ENCODE measurements at regions not wholly inside any gene's neighbourhood (a gene's known extent, or its start where the extent isn't known, plus 50 kb on each side); places are given as distances from the start of the nearest gene placed in this dataset.
"Not testable (repeated sequence)": the region's sequence is repeated elsewhere in the genome, so short reads cannot be mapped to it uniquely, and the experiment has no call there.

DNA sequence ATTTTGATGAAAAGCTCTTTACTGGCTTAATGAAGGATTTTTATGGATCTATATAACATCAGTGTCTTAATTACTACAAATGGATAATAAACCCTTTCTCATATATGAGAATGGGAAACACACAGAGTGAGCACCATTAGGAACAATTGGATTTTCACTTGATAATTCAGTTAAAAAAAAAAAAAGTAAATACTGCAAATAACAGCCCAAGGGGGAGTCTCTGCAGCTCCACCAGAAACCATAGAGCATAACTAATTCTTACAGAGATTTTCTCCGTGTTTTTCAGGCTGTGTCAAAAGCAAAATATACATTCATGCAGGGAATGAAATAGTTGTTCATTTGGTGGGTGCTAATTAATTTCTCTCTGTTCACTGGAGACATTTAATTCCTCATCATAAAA is 125.3 kb downstream of the EBLN2 start:
- no peak for DNase-seq

DNA sequence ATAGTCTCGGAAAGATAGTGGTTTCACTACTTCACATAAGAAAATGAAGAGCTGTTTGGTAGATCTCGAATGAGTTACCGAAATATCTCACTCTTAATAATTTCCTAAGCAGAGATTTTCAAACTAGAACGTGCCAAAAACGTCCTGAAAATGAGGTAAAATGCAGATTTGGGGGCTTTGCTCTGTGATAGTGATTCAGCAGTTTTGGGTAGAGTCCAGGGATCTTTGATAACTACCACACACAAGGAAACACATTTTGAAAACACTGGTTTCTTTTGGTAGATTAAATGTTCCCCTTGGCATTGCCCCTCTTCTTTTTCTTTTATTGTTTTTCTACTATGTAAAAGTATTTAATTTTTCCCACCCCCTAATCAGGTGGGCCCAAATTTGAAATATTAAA is 125.9 kb downstream of the EBLN2 start:
- no peak for DNase-seq

DNA sequence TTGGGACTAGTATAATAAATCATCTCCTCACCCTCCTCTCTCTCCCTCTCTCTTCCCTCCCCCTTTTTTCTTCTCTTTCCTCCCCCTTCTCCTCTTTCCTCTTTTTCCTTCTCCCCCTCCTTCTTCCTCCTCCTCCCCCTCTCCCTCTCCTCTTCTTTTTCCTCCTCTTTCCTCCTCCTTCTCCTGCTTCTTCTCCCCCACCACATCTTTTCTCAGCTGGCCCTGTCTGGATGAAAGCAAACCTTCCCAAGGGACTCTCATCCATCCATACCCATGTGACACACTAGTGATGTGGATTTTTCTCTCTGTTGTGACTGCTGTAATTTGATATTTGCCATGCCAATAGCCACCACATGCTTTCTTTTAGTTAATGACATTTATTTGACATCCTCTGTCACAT is 127.2 kb downstream of the EBLN2 start:
- no peak for DNase-seq

DNA sequence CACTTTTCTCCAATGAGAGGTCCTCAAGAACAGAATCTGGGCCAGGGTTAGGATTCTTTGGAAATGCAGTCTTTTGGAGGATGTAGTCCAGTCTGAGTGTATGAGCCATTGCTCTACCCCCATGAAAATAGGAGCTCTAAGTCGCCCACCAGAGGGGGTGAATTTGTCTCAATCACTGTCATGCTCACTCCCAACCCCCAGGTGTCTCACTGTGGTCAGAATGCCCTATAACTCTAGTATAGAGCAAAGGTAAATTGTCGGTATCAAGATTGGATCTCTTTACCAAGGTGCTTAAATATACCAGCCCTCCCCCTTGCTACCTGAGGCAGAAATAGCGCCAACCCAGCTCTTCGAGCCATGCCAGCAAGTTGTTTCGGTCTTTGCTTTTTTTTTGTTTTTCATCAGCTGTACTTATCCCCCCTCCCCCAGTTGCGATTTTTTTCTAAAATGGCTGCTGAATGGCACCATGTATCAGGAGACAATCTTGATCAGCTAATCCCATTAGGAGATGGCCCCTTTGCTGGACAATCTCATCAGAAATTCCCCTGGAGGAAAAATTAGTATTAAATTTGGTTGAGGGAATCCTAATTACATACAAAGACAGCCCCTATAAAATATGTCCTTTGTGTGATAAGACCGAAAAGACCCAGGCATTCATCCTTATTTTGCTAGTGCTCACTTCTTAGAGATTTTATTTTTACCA is 130.7 kb downstream of the EBLN2 start:
- DNase-seq: peak; percentile 3

DNA sequence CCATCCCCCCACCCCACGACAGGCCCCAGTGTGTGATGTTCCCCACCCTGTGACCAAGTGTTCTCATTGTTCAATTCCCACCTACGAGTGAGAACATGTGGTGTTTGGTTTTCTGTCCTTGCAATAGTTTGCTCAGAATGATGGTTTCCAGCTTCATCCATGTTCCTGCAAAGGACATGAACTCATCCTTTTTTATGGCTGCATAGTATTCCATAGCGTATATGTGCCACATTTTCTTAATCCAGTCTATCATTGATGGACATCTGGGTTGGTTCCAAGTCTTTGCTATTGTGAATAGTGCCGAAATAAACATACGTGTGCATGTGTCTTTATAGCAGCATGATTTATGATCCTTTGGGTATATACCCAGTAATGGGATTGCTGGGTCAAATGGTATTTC is 132.5 kb downstream of the EBLN2 start:
- DNase-seq: not testable (repeated sequence)

DNA sequence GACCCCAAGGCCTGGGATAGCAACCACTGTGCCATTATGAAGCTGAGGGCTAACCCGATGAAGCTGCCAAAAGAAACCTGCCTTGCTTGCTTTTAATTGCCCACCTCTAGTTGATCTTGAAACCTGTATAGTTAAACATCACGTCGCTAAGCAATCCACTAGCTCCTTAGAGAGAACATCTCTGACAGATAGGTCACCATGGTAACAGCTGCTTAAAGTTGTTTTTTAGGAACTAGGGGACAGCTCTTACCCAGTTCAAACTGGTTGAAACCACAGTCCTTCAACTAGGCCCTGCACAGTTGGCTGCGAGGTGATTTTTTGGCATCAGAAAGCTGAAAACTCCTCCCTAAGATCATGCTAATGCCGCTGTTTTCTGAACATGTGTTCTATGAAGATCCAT is 135.7 kb downstream of the EBLN2 start:
- DNase-seq: no peak

DNA sequence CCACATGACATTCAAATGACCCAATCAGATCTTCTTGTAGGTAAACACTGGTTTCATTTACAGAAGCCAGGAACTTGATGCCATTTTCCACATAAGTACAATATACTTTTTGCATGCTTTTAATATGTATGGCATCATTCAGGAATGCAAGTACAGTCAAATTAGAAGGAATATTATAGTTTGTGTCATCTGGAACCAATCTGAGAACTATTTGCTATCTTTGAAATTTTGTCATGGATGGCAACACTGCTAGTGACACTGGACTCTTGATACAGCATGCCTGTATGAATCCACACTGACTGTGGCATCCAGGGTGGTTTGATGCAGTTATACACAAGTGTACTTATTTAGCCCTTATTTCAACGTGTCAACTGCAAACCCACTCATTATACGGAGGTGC is 141.6 kb downstream of the EBLN2 start:
- DNase-seq: no peak

DNA sequence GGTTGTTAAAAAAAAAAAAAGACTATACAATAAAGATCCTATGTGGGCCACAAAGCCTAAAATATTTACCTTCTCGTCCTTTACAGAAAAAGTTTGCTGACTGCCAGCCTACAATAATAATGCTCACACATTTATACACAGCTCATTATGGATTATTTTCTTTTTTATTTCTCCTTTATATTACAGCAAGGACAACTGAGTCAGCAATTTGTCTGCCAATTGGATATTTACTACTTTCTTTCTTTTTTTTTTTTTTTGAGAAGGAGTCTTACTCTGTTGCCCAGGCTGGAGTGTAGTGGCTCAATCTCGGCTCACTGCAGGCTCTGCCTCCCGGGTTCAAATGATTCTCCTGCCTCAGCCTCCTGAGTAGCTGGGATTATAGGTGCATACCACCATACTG is 142.2 kb downstream of the EBLN2 start:
- DNase-seq: no peak

DNA sequence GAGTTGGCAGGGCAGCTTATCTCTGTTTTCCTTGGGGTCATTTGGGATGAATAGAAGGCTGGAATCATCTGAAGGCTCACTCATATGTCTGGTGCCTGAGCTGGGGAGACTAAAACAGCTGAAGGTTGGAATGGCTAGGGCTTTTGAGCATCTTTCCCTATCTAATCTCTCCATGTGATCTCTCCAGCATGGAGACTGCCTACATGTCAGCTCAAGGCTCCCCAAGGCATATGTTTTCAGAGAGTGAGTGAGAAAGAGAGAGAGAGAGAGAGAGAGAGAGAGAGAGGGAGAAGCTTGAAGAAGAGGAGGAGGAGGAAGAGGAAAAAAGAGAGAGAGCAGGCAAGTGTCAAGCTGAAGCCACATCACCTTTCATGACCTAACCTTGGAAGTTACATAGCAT is 143.4 kb downstream of the EBLN2 start:
- no peak for DNase-seq

DNA sequence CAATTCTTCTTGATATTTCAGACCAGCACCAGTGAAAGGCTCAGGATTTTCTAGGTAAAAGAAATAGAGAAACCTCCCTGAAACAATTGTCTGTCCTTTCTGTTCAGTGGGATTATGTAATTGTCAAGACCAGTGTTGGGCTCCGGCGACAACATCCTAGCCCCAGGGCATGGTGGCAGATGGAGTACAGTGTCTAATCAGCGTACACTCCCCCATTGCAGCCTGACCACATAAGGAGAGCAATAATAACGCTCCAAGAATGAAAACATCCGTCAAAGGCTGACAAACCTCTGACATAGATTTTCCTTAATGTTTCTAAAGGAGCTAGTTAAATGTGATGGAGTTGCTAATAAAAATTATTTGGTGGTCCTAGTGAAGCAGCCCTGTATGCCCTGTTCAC is 144.6 kb downstream of the EBLN2 start:
- DNase-seq: peak; percentile 9

DNA sequence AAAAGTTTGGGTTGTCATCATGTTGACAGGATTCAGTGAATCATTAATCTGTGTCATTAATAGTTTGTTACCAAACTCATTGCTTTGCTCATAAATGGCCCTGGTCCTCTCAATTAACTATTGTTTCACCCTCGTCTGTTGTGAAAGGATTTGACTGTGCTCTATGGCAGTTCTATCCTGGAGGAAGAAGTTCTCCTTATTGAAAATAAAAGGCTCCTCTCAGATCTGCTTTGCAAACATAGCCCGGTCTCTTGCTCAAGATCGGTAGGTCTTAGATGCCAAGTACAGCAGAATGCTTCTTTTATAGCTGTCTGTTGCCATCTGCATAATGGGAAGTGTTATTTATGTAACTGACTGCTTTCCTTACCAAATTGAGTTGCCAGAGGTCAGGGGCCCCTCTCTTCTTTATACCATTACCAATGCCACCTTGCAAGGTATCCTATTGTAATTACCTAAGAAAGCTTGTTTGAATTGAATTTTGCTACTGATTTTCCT is 146.5 kb downstream of the EBLN2 start:
- DNase-seq: no peak

DNA sequence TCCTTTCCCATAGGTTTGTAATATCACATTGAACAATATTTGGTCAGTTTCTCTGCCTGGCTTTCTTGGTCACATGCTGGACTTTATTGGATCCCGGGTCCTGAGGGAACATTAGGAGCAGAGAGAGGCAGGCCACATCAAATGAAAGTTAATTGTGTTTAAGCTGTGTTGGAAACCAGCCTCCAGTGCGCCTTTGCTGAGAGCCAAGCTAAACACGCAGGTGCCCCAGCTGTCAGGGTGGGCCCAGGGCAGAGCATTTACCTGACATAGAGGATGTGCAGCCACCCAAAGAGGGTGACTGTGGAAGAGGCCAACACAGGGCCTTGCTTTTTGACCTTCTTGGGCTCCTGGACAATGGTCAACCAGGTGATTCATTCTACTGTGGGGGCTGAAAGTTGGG is 149.3 kb downstream of the EBLN2 start:
- no peak for DNase-seq

DNA sequence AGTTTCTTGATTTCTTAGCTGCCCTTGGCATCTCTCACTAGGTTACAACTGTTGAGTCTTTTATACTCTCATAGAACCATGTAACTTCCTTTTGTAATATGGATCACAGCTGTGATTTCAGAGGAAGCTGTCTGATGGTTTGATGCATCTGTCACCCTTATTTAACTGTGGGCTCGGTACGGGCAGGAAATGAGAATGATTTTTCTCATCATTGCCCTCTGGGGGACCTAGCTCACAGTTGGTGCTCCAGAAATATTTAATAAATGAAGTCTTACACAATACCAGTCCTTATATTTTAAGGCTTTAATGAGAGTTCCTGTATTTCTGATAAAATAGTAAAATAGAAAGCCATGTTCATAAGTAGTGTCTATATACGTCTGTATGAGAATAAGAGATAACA is 151.2 kb downstream of the EBLN2 start:
- DNase-seq: no peak

DNA sequence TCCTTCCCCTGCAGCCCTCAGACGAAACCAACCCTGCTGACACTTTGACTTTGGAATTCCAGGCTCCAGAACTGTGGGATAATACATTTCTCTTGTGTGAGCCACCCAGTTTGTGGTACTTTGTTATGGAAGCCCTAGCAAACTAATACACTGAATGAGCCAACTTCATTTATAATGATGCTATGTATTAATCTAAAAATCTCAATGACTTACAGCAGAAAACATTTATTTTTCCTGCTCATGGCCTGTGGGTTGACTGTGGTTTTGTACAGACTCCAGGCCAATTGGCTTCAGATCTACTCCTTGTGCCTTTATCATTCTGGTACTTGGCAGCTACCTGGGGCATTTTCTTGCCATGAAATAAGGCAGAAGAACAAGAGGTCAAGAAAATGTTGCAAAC is 152.4 kb downstream of the EBLN2 start:
- no peak for DNase-seq

DNA sequence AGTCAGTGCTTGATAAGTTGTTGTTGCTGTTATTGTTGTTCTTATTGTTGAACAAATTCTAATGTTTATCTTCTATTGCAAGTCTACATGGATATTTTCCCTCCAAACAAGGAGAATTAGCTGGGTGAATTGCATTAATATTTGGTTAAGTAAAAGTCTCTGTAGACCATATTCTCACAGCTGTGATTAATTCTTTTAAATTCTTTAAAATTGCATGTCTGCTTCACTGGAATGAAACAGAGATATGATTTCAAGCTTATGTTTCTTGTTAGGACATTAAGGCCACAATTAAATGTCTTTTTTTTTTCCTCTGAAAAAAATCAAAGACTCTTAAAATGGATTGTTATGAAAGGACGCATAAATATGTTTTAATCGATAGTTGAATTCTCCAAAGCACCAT is 153.4 kb downstream of the EBLN2 start:
- no peak for DNase-seq

DNA sequence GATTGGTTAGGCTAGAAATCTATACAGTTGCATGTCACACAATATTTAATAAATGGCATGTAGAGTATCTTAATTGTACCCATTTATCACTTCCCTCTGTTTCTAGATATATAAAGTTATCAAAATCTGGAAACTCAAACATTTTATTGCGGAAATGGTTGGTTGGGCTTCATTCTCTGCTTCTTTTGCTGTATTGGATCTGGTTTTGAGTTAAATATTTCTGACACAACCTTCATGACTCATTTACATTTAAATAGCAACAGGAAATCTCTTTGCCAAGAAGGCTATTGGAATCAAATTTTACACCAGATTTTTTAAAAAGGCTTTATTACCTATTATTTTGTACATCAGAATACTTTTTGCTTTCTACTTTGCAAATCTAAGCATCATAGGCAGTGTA is 153.8 kb downstream of the EBLN2 start:
- no peak for DNase-seq

DNA sequence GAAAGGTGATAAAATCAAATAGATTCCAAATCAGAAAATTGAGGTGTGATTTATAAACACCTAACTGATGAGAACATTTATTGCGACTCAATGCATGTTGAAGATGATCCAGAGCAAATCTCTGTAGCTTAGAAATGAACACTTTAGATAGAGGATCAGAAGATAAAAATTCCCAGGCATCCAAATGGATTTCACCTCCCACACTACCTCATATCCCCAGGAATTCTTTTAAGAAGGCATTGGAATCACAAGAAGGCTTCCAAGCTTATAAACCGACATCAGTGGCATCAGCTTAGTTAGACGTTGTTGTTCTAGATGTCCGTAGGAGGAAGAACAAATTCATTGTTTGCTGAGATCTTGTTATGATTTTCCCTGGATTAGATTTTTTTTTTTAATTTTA is 154.4 kb downstream of the EBLN2 start:
- DNase-seq: no peak

DNA sequence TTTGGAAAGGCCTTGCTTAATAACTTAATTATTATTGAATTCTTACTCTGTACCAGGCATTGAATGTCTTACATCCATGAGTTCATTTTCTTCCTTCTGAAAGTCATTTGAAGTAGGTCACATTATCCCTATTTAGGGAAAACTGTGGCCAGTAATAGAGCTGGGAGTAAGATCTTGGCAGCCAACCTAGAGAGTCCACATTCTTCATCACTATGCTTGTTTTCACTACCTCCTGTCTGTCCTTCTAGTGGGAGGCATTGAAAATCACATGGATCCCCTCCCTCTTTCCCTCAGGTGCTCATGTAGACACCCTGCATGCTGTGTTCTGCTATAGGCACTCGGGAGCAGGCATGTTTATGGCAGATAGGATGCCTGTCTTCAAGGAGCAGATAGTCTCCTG is 154.9 kb downstream of the EBLN2 start:
- DNase-seq: no peak

DNA sequence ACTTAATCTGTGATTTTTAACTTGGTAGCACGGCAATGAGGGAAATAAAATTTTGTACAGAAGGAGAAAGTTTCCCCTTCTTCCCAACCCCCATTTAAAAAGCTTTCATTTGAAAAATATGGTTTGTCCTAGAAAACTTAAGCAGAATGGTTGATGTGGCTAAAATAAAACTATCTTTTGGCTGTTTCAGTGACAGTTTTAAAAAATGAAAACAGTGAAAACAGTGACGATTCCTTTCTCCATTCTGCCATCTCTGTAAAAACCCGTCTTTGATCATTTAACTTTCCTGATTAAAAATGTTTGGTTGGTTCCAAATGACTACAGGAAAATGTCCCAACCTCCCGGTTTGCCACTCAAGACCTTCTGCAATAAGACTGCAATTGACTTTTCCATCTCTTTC is 160.7 kb downstream of the EBLN2 start:
- DNase-seq: no peak

DNA sequence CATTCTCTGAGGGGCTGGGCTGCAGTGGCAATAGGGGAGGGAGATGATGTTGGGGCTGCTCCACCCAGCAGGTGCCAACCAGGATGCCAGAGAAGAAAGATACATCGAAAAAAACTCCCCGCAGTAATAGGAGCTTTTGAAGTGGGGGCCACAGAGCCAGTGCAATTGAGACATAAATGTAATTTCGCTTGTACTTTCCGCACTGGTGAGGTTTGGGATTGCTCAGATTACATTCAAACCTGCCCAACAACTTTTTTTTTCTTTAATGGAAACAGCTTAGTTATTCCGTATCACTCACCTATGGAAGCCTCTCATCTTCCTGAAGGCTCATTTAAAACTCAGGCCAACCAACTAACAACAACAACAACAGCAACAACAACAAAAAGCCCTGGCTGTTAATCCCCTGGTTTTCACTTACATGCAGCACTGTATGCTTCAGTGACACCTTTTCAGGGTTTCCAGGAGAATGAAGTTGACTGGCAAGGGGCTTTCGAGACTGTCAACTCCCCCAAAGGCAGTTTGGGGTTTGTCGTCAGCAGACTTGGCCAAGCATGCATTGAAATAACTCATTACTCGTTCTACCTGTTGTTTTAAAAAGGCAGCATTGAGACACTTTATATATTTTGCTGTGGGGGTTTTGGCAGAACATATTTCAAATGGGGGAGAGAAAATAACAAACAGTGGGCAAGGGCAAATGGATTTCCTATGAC is 163.8 kb downstream of the EBLN2 start:
- no peak for DNase-seq

DNA sequence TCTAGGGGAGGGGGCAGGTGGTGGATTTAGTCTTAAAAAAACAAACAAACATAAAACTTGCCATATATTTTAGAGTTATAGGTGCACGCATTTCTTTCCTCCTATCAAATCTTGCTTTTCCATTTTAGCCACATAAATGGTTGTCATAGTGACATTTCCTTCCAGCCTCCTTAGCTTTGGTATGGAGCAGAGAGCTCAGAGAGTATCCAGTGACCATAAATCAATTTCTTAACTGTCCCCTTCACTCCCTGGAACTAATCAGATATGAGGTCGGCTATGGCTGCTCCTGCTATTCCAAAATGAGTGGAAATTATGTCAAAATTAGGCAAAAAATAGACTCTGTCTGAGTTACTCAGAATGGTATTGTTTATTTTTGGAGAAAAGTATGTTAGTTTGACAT is 164.5 kb downstream of the EBLN2 start:
- no peak for DNase-seq

DNA sequence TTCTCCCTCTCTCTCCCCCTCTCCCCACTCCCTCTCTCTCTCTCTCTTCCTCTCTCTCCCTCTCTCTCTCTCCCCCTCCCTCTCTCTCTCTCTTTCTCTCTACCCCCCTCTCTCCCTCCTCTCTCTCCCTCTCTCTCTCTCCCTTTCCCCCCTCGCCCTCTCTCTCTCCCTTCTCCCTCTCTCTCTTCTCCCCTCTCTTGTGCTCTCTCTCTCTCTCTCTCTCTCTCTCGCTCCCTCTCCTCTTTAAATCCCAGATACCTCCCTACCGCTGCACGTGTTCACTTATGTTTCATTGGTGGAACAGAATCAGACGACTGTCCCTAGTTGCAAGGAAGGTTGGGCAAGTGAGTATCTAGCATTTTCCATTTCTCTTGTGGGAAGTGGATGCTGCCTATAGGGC is 166.5 kb downstream of the EBLN2 start:
- no peak for DNase-seq

DNA sequence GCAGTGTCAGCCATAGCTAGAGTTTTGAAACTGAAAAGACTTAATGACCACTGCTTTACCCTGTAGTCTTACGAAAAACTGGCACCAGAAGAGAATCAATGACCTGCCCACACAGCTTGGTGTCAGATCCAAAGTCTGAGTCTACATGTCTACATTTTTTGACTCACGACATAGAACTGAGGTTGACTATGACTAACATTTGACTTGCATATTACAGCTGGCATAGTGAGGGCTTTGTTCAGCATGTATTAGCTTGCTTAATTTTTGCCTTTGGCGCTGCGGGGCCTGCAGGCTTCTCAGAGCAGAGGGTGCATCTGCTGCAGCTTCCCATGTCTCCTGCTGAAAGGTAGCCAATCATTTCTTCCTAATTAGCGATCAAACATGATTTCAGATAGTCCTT is 167.0 kb downstream of the EBLN2 start:
- no peak for DNase-seq

DNA sequence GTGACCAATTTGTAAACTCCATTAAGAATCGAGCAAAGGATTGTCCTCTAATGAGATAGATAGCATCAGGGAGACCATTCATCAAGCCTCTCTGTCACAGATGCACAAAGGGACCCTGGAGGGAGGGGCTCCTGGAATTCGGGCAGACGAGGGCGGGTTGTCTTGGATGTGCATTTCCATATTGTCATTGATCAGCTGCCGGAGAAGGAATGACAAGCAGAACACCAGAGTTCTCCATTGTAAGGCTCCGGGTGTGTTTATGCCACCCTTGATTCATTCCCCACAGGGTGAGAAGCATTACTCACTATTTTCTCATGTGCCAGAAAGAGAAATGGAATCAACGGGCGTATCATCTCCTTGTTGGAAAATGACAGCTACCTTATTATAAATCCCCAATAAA is 167.5 kb downstream of the EBLN2 start:
- no peak for DNase-seq
